WTC11 (cell line): ENCODE measurements at regions not wholly inside any gene's neighbourhood (a gene's known extent, or its start where the extent isn't known, plus 50 kb on each side); places are given as distances from the start of the nearest gene placed in this dataset.

ENCODE experiments used
- ATAC-seq: fragments of 200-7000 bp; cut with Tn5 transposase; 2 replicates; pipeline ENCODE4 v1.10.0; 2021; ENCODE audit warnings: mild to moderate bottlenecking, moderate library complexity
- CTCF ChIA-PET: fragments of 300-600 bp; sonication (Branson Sonifier 250); formaldehyde crosslinking; loops from one replicate; lab custom pipeline; 2021; ENCODE audit warnings: antibody characterized with exemption; lab: Charles Lee
- POLR2A ChIA-PET: fragments of 350-600 bp; sonication (Branson Sonifier 250); formaldehyde crosslinking; loops from one replicate; lab custom pipeline; 2021; ENCODE audit warnings: antibody characterized with exemption; lab: Charles Lee
- DNase-seq: peaks from one replicate; pipeline ENCODE4 v3.0.0; 2021; ENCODE audit warnings: low spot score
- H3K27ac Mint-ChIP-seq: 2 replicates; pipeline ENCODE4 v1.8.0; 2021; ENCODE audit warnings: mixed read lengths
- H3K27me3 Mint-ChIP-seq: 2 replicates; pipeline ENCODE4 v1.8.0; 2021; ENCODE audit warnings: low read depth, mild to moderate bottlenecking, moderate library complexity, mixed read lengths
- H3K36me3 Mint-ChIP-seq: 2 replicates; pipeline ENCODE4 v1.8.0; 2021; ENCODE audit warnings: mixed read lengths
- H3K4me1 Mint-ChIP-seq: 2 replicates; pipeline ENCODE4 v1.8.0; 2022; ENCODE audit warnings: mixed read lengths
- H3K4me3 Mint-ChIP-seq: 2 replicates; pipeline ENCODE4 v1.8.0; 2021; ENCODE audit warnings: mild to moderate bottlenecking, moderate library complexity, mixed read lengths
- H3K9me3 Mint-ChIP-seq: 2 replicates; pipeline ENCODE4 v1.8.0; 2021; ENCODE audit warnings: mixed read lengths
- ATF1 ChIP-seq: sonication (generic); formaldehyde crosslinking; IDR thresholded peaks from 2 replicates; pipeline ENCODE4 v1.8.1; 2023; ENCODE audit warnings: mild to moderate bottlenecking, moderate library complexity, missing genetic modification reagents
- CDX4 ChIP-seq: fragments of 250-450 bp; sonication (Bioruptor Pico); IDR thresholded peaks from 2 replicates; pipeline ENCODE4 v1.9.0; 2021; ENCODE audit warnings: moderate library complexity, mild to moderate bottlenecking, inconsistent platforms, borderline replicate concordance
- CREM ChIP-seq: sonication (generic); formaldehyde crosslinking; IDR thresholded peaks from 2 replicates; pipeline ENCODE4 v1.8.1; 2022; ENCODE audit warnings: mild to moderate bottlenecking, missing genetic modification reagents, moderate library complexity
- E2F4 ChIP-seq: sonication (generic); formaldehyde crosslinking; IDR thresholded peaks from 2 replicates; pipeline ENCODE4 v1.8.1; 2022; ENCODE audit warnings: low read depth, mild to moderate bottlenecking, moderate library complexity, missing genetic modification reagents, borderline replicate concordance
- EMX1 ChIP-seq: fragments of 250-450 bp; sonication (Bioruptor Pico); IDR thresholded peaks from 2 replicates; pipeline ENCODE4 v1.8.0; 2021; ENCODE audit warnings: mild to moderate bottlenecking
- FOXJ3 ChIP-seq: sonication (generic); formaldehyde crosslinking; IDR thresholded peaks from 2 replicates; pipeline ENCODE4 v1.9.0; 2021; ENCODE audit warnings: missing genetic modification reagents, mild to moderate bottlenecking, borderline replicate concordance
- MXD4 ChIP-seq: fragments of 250-450 bp; sonication (Bioruptor Pico); IDR thresholded peaks from 2 replicates; pipeline ENCODE4 v1.8.0; 2021; ENCODE audit warnings: mild to moderate bottlenecking, moderate library complexity, borderline replicate concordance
- NFATC4 ChIP-seq: fragments of 250-450 bp; sonication (Bioruptor Pico); IDR thresholded peaks from 2 replicates; pipeline ENCODE4 v1.9.0; 2021; ENCODE audit warnings: mild to moderate bottlenecking
- NFE2L1 ChIP-seq: sonication (generic); formaldehyde crosslinking; IDR thresholded peaks from 2 replicates; pipeline ENCODE4 v1.8.1; 2023; ENCODE audit warnings: missing genetic modification reagents
- OVOL2 ChIP-seq: fragments of 250-450 bp; sonication (Bioruptor Pico); IDR thresholded peaks from 2 replicates; pipeline ENCODE4 v1.9.0; 2021; ENCODE audit warnings: mild to moderate bottlenecking, borderline replicate concordance
- RELA ChIP-seq: sonication (generic); formaldehyde crosslinking; IDR thresholded peaks from 2 replicates; pipeline ENCODE4 v1.8.1; 2022; ENCODE audit warnings: missing genetic modification reagents, mild to moderate bottlenecking, borderline replicate concordance
- ZNF121 ChIP-seq: sonication (generic); formaldehyde crosslinking; IDR thresholded peaks from 2 replicates; pipeline ENCODE4 v1.8.0; 2023; ENCODE audit warnings: missing genetic modification reagents
- ZNF232 ChIP-seq: sonication (generic); formaldehyde crosslinking; IDR thresholded peaks from 2 replicates; pipeline ENCODE4 v1.8.0; 2022; ENCODE audit warnings: mild to moderate bottlenecking, missing genetic modification reagents
- ZNF423 ChIP-seq: fragments of 250-450 bp; sonication (Bioruptor Pico); IDR thresholded peaks from 2 replicates; pipeline ENCODE4 v2.1.2; 2022; ENCODE audit warnings: mild to moderate bottlenecking, moderate library complexity
- ZNF532 ChIP-seq: fragments of 250-450 bp; sonication (Bioruptor Pico); IDR thresholded peaks from 2 replicates; pipeline ENCODE4 v1.9.0; 2021; ENCODE audit warnings: mild to moderate bottlenecking, borderline replicate concordance
- TF ChIP-seq, protein P1 (sequence below): sonication (generic); formaldehyde crosslinking; IDR thresholded peaks from 2 replicates; pipeline ENCODE4 v1.8.0; 2022; ENCODE audit warnings: mild to moderate bottlenecking, missing genetic modification reagents
- TF ChIP-seq, protein P2 (sequence below): sonication (generic); formaldehyde crosslinking; conservative IDR thresholded peaks from 2 replicates; pipeline ENCODE4 v1.8.1; 2023; ENCODE audit warnings: mild to moderate bottlenecking, low read depth, missing genetic modification reagents, moderate library complexity
- TF ChIP-seq, protein P3 (sequence below): fragments of 200-600 bp; IDR thresholded peaks from 2 replicates; pipeline ENCODE4 v1.8.0; 2022; ENCODE audit warnings: antibody characterized with exemption
- TF ChIP-seq, protein P4 (sequence below): fragments of 250-450 bp; sonication (Bioruptor Pico); IDR thresholded peaks from 2 replicates; pipeline ENCODE4 v2.1.2; 2022; ENCODE audit warnings: mild to moderate bottlenecking, moderate library complexity
- TF ChIP-seq, protein P5 (sequence below): sonication (generic); formaldehyde crosslinking; IDR thresholded peaks from 2 replicates; pipeline ENCODE4 v1.8.1; 2023; ENCODE audit warnings: mild to moderate bottlenecking, moderate library complexity, missing genetic modification reagents

DNA sequence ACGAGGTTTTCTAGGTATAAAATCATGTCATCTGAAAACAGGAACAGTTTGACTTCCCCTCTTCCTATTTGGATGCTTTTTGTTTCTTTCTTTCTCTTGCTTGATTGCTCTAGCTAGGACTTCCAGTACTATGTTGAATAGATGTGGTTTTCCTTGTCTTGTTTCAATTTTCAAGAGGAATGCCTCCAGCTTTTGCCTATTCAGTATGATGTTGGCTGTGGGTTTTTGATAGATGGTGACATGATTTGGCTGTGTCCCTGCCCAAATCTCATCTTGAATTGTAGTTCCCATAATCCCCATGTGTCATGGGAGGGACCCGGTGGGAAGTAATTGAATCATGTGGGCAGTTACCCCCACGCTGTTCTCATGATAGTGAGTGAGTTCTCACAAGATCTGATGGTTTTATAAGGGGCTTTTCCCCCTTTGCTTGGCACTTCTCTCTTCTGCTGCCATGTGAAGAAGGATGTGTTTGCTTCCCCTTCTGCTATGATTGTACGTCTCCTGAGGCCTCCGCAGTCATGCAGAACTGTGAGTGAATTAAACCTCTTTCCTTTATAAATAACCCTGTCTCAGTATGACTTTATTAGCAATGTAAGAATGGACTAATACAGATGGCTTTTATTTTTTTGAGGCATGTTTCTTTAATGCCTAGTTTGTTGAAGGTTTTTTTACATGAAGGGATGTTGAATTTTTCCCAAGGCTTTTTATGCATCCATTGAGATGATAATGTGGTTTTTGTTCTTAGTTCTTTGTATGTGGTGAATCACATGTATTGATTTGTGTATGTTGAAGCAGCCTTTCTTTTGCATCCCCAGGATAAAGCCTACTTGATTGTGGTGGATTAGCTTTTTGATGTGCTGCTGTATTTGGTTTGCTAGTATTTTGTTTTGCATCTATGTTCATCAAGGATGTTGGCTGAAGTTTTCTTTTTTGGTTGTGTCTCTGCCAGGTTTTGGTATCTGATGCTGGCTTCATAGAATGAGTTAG is 239.1 kb downstream of the THBS2 start (continued):
- TF ChIP-seq E2F4 (CRISPR knock-in tag) (no peak), NFATC4 (CRISPR knock-in tag) (no peak), RELA (no peak)

DNA sequence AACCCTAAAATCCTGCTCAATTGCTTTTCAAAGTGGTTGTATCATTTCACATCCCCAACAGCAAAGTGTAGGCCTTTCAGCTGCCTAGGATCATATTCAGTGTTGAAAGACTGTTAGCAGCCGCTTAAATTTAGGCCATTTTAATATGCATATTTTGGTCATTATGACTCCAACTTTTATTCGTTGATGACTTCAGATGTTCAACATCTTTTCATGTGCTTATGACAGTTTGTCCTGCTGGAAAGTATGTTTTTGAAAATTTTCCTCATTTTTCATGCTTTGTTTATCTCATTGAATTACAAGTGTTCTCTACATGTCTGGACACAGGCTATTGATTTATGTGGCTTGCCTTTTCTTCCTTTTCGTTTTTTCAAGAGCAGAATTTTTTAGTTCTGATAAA is 244.0 kb downstream of the THBS2 start:
- ChIA-PET POLR2A (no interaction called here), CTCF (no interaction called here)
- Mint-ChIP-seq H3K27ac (no peak overlapping the region), H3K9me3 (peaks cover 52% of the 10 kb centered on the region), H3K4me3 (no peak overlapping the region), H3K27me3 (peaks cover 10% of the 10 kb centered on the region), H3K4me1 (peaks cover 50% of the 10 kb centered on the region), H3K36me3 (peaks cover 33% of the 10 kb centered on the region)
- DNase-seq (no peak), ATAC-seq (no peak)
- TF ChIP-seq, protein P1, sequence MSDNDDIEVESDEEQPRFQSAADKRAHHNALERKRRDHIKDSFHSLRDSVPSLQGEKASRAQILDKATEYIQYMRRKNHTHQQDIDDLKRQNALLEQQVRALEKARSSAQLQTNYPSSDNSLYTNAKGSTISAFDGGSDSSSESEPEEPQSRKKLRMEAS (CRISPR knock-in tag), result no peak
- no peak for TF ChIP-seq CREM (CRISPR knock-in tag)
- TF ChIP-seq ZNF232, result no peak
- TF ChIP-seq ZNF121, result no peak
- TF ChIP-seq ZNF532, result no peak
- TF ChIP-seq, protein P2, sequence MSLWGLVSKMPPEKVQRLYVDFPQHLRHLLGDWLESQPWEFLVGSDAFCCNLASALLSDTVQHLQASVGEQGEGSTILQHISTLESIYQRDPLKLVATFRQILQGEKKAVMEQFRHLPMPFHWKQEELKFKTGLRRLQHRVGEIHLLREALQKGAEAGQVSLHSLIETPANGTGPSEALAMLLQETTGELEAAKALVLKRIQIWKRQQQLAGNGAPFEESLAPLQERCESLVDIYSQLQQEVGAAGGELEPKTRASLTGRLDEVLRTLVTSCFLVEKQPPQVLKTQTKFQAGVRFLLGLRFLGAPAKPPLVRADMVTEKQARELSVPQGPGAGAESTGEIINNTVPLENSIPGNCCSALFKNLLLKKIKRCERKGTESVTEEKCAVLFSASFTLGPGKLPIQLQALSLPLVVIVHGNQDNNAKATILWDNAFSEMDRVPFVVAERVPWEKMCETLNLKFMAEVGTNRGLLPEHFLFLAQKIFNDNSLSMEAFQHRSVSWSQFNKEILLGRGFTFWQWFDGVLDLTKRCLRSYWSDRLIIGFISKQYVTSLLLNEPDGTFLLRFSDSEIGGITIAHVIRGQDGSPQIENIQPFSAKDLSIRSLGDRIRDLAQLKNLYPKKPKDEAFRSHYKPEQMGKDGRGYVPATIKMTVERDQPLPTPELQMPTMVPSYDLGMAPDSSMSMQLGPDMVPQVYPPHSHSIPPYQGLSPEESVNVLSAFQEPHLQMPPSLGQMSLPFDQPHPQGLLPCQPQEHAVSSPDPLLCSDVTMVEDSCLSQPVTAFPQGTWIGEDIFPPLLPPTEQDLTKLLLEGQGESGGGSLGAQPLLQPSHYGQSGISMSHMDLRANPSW (CRISPR knock-in tag), result no peak
- TF ChIP-seq CDX4 (CRISPR knock-in tag), result no peak
- TF ChIP-seq ATF1, result no peak
- TF ChIP-seq, protein P3, sequence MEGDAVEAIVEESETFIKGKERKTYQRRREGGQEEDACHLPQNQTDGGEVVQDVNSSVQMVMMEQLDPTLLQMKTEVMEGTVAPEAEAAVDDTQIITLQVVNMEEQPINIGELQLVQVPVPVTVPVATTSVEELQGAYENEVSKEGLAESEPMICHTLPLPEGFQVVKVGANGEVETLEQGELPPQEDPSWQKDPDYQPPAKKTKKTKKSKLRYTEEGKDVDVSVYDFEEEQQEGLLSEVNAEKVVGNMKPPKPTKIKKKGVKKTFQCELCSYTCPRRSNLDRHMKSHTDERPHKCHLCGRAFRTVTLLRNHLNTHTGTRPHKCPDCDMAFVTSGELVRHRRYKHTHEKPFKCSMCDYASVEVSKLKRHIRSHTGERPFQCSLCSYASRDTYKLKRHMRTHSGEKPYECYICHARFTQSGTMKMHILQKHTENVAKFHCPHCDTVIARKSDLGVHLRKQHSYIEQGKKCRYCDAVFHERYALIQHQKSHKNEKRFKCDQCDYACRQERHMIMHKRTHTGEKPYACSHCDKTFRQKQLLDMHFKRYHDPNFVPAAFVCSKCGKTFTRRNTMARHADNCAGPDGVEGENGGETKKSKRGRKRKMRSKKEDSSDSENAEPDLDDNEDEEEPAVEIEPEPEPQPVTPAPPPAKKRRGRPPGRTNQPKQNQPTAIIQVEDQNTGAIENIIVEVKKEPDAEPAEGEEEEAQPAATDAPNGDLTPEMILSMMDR, result no peak
- TF ChIP-seq FOXJ3 (CRISPR knock-in tag), result no peak
- TF ChIP-seq, protein P4, sequence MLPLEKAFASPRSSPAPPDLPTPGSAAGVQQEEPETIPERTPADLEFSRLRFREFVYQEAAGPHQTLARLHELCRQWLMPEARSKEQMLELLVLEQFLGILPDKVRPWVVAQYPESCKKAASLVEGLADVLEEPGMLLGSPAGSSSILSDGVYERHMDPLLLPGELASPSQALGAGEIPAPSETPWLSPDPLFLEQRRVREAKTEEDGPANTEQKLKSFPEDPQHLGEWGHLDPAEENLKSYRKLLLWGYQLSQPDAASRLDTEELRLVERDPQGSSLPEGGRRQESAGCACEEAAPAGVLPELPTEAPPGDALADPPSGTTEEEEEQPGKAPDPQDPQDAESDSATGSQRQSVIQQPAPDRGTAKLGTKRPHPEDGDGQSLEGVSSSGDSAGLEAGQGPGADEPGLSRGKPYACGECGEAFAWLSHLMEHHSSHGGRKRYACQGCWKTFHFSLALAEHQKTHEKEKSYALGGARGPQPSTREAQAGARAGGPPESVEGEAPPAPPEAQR, result no peak
- no peak for TF ChIP-seq ZNF423
- no peak for TF ChIP-seq OVOL2
- TF ChIP-seq MXD4 (CRISPR knock-in tag), result no peak
- TF ChIP-seq, protein P5, sequence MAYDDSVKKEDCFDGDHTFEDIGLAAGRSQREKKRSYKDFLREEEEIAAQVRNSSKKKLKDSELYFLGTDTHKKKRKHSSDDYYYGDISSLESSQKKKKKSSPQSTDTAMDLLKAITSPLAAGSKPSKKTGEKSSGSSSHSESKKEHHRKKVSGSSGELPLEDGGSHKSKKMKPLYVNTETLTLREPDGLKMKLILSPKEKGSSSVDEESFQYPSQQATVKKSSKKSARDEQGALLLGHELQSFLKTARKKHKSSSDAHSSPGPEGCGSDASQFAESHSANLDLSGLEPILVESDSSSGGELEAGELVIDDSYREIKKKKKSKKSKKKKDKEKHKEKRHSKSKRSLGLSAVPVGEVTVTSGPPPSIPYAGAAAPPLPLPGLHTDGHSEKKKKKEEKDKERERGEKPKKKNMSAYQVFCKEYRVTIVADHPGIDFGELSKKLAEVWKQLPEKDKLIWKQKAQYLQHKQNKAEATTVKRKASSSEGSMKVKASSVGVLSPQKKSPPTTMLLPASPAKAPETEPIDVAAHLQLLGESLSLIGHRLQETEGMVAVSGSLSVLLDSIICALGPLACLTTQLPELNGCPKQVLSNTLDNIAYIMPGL (CRISPR knock-in tag), result no peak
- no peak for TF ChIP-seq NFE2L1 (CRISPR knock-in tag)
- no peak for TF ChIP-seq EMX1 (CRISPR knock-in tag)
